ENCODE measurements at regions not wholly inside any gene's neighbourhood (a gene's known extent, or its start where the extent isn't known, plus 50 kb on each side); places are given as distances from the start of the nearest gene placed in this dataset.

- no peak for DNase-seq (ENCODE audit: extremely low read depth, low read depth)
- TF ChIP-seq CTCF (IDR thresholded peaks at IDR 0.05; ENCODE audit: low read depth, low read length): no peak
These were observed 141.2 kb downstream of the PRDM9 start for GRCh38 chr5:23648656-23649055.

GRCh38 chr5:23649594-23649993, 142.2 kb downstream of the PRDM9 start:
- TF ChIP-seq CTCF (IDR thresholded peaks at IDR 0.05; ENCODE audit: low read depth, low read length): no peak
- no peak for DNase-seq (ENCODE audit: extremely low read depth, low read depth)

GRCh38 chr5:23655674-23656073, 148.3 kb downstream of the PRDM9 start:
- no peak for DNase-seq (ENCODE audit: extremely low read depth, low read depth)
- no peak for TF ChIP-seq CTCF (IDR thresholded peaks at IDR 0.05; ENCODE audit: low read depth, low read length)

- TF ChIP-seq CTCF (IDR thresholded peaks at IDR 0.05; ENCODE audit: low read depth, low read length): no peak
- DNase-seq (ENCODE audit: extremely low read depth, low read depth): no peak
These were observed 168.0 kb downstream of the PRDM9 start for GRCh38 chr5:23675456-23675855.

GRCh38 chr5:23677996-23678395, 170.6 kb downstream of the PRDM9 start:
- DNase-seq (ENCODE audit: extremely low read depth, low read depth): no peak
- TF ChIP-seq CTCF (IDR thresholded peaks at IDR 0.05; ENCODE audit: low read depth, low read length): no peak

GRCh38 chr5:23684103-23684502, 176.7 kb downstream of the PRDM9 start:
- DNase-seq (ENCODE audit: extremely low read depth, low read depth): no peak
- TF ChIP-seq CTCF (IDR thresholded peaks at IDR 0.05; ENCODE audit: low read depth, low read length): no peak

GRCh38 chr5:23703940-23704855, 196.8 kb downstream of the PRDM9 start:
- DNase-seq (ENCODE audit: extremely low read depth, low read depth): no peak
- TF ChIP-seq CTCF (IDR thresholded peaks at IDR 0.05; ENCODE audit: low read depth, low read length): no peak

All from AG09319 (cell line).